ENCODE measurements at regions not wholly inside any gene's neighbourhood (a gene's known extent, or its start where the extent isn't known, plus 50 kb on each side); places are given as distances from the start of the nearest gene placed in this dataset.

DNA sequence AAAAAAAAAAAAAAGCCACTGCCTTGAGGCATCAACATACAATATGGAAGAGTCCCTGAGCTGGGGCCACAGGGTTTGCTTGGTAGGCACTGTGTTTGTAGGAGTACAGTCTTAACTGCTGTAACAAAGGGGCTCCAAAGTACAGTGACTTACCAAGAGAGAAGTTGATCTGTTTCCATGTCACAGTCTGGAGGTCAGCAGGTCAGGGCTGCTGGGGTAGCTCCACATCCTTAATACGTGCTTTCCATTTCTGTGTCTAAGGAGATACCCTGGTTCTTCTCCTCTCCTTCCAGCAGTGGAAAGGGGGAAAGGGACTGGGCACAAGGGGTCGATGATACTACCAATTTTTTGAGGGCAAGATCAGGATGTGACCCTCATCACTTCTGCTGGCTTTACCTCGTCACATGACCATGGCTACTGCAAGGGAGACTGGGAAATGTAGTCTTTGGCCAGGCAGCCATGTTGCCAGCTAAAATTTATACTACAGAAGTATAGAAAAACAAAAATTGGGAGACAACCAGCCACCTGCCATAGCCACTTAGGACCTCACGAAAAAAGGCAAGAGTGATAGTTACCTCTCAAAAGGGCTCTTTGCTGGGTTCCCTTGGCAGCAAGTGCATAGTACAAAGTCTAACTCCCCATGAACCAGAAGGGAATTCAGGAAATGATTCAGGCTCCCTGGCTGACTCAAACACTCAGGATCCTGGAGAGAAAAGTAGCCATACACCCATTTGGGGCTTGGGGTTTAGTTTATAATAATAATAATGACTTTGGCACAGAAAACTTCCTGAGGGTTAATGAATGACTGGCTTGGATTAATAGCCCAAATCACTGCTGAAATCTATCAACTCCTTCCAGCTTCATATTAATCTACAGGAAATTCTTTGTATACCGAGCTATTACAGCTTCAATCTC lies 52.7 kb upstream of the ATP5PO start:
- no peak overlapping the region for H3K4me3 ChIP-seq (ENCODE audit: low read length)
- no peaks in the 10 kb centered on the region for H3K9me3 ChIP-seq (ENCODE audit: low read length)
- H3K4me2 ChIP-seq (ENCODE audit: low read length) = no peak overlapping the region
- H3K9me2 ChIP-seq (ENCODE audit: insufficient read depth, low read length) = no peaks in the 10 kb centered on the region
- no peak for TF ChIP-seq POLR2AphosphoS5 (IDR thresholded peaks at IDR 0.05)
- TF ChIP-seq, protein P1, sequence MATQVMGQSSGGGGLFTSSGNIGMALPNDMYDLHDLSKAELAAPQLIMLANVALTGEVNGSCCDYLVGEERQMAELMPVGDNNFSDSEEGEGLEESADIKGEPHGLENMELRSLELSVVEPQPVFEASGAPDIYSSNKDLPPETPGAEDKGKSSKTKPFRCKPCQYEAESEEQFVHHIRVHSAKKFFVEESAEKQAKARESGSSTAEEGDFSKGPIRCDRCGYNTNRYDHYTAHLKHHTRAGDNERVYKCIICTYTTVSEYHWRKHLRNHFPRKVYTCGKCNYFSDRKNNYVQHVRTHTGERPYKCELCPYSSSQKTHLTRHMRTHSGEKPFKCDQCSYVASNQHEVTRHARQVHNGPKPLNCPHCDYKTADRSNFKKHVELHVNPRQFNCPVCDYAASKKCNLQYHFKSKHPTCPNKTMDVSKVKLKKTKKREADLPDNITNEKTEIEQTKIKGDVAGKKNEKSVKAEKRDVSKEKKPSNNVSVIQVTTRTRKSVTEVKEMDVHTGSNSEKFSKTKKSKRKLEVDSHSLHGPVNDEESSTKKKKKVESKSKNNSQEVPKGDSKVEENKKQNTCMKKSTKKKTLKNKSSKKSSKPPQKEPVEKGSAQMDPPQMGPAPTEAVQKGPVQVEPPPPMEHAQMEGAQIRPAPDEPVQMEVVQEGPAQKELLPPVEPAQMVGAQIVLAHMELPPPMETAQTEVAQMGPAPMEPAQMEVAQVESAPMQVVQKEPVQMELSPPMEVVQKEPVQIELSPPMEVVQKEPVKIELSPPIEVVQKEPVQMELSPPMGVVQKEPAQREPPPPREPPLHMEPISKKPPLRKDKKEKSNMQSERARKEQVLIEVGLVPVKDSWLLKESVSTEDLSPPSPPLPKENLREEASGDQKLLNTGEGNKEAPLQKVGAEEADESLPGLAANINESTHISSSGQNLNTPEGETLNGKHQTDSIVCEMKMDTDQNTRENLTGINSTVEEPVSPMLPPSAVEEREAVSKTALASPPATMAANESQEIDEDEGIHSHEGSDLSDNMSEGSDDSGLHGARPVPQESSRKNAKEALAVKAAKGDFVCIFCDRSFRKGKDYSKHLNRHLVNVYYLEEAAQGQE (IDR thresholded peaks at IDR 0.05; ENCODE audit: borderline replicate concordance) = no peak
- no peak for TF ChIP-seq RAD21 (conservative IDR thresholded peaks at IDR 0.05)
- no peak for TF ChIP-seq TAF1 (IDR thresholded peaks at IDR 0.05; ENCODE audit: low read depth)
- no peak for TF ChIP-seq EZH2 (IDR thresholded peaks at IDR 0.05; ENCODE audit: borderline replicate concordance, insufficient read depth, low read length, poor library complexity, severe bottlenecking)
- TF ChIP-seq, protein P2, sequence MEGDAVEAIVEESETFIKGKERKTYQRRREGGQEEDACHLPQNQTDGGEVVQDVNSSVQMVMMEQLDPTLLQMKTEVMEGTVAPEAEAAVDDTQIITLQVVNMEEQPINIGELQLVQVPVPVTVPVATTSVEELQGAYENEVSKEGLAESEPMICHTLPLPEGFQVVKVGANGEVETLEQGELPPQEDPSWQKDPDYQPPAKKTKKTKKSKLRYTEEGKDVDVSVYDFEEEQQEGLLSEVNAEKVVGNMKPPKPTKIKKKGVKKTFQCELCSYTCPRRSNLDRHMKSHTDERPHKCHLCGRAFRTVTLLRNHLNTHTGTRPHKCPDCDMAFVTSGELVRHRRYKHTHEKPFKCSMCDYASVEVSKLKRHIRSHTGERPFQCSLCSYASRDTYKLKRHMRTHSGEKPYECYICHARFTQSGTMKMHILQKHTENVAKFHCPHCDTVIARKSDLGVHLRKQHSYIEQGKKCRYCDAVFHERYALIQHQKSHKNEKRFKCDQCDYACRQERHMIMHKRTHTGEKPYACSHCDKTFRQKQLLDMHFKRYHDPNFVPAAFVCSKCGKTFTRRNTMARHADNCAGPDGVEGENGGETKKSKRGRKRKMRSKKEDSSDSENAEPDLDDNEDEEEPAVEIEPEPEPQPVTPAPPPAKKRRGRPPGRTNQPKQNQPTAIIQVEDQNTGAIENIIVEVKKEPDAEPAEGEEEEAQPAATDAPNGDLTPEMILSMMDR (IDR thresholded peaks at IDR 0.05; ENCODE audit: poor library complexity, severe bottlenecking) = no peak
- no peak for TF ChIP-seq MXI1 (conservative IDR thresholded peaks at IDR 0.05; ENCODE audit: poor library complexity, severe bottlenecking)
- no peak for TF ChIP-seq SMC3 (conservative IDR thresholded peaks at IDR 0.05; ENCODE audit: poor library complexity)
- TF ChIP-seq EP300 (conservative IDR thresholded peaks at IDR 0.05; ENCODE audit: poor library complexity, severe bottlenecking) = no peak
- no peaks in the 10 kb centered on the region for H3K27me3 ChIP-seq (ENCODE audit: insufficient read depth, low read depth, low read length)
- no peak overlapping the region for H2AFZ ChIP-seq (ENCODE audit: low read depth, low read length)
- H4K20me1 ChIP-seq (ENCODE audit: insufficient read depth) = no peaks in the 10 kb centered on the region
- no peaks in the 10 kb centered on the region for H3F3A ChIP-seq (ENCODE audit: insufficient read depth, low read length, poor library complexity, severe bottlenecking)
- no peaks in the 10 kb centered on the region for H3K79me2 ChIP-seq (replicated peaks; ENCODE audit: insufficient read depth, low read length)
- no peak overlapping the region for H3K27ac ChIP-seq (ENCODE audit: low read length)
- no peak overlapping the region for H3K9ac ChIP-seq (ENCODE audit: low read length)
- H3K36me3 ChIP-seq (ENCODE audit: insufficient read depth, low read length) = no peaks in the 10 kb centered on the region

DNA sequence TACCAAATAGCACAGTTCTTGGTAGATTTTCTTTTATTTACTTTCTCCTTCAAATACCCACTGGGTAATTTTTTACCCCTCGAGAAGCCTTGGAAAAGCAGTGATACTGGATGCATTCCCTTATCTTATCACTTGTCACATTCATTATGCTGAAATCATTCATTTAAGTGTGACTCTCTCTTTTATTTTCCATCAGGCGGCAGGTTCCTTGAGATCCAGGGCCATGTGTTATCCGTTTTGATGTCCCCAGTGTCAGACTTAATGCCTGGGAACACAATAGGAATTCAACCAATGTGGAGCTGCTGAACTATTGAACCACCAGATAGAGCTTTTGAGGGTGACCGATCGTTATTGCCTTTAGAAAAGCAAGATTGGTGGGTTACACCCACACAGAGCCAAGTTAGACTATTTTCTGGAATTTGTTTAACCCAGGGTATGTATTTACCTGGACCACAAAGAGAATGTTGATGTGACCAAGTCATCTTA lies 51.5 kb upstream of the ATP5PO start:
- Histone ChIP-seq H2AFZ (ENCODE audit: low read depth, low read length) (peak overlapping the region; percentile 18), H3K4me3 (ENCODE audit: low read length) (no peak overlapping the region), H3K9ac (ENCODE audit: low read length) (no peak overlapping the region), H3K27me3 (ENCODE audit: insufficient read depth, low read depth, low read length) (no peaks in the 10 kb centered on the region), H3K9me3 (ENCODE audit: low read length) (no peaks in the 10 kb centered on the region), H3F3A (ENCODE audit: insufficient read depth, low read length, poor library complexity, severe bottlenecking) (no peaks in the 10 kb centered on the region), H3K27ac (ENCODE audit: low read length) (peak overlapping the region; percentile 80), H3K36me3 (ENCODE audit: insufficient read depth, low read length) (no peaks in the 10 kb centered on the region), H3K4me2 (ENCODE audit: low read length) (no peak overlapping the region), H3K9me2 (ENCODE audit: insufficient read depth, low read length) (no peaks in the 10 kb centered on the region), H3K79me2 (replicated peaks; ENCODE audit: insufficient read depth, low read length) (no peaks in the 10 kb centered on the region), H4K20me1 (ENCODE audit: insufficient read depth) (no peaks in the 10 kb centered on the region)
- no peak for TF ChIP-seq MXI1 (conservative IDR thresholded peaks at IDR 0.05; ENCODE audit: poor library complexity, severe bottlenecking)
- TF ChIP-seq TAF1 (IDR thresholded peaks at IDR 0.05; ENCODE audit: low read depth) = no peak
- no peak for TF ChIP-seq RAD21 (conservative IDR thresholded peaks at IDR 0.05)
- TF ChIP-seq EZH2 (IDR thresholded peaks at IDR 0.05; ENCODE audit: borderline replicate concordance, insufficient read depth, low read length, poor library complexity, severe bottlenecking) = no peak
- TF ChIP-seq, protein P1 (IDR thresholded peaks at IDR 0.05; ENCODE audit: borderline replicate concordance) = no peak
